SK-N-MC (cell line): ENCODE measurements at regions not wholly inside any gene's neighbourhood (a gene's known extent, or its start where the extent isn't known, plus 50 kb on each side); places are given as distances from the start of the nearest gene placed in this dataset.

Experiments
- EZH2 ChIP-seq: fragments of 200-600 bp; sonication (generic); IDR thresholded peaks from one replicate; pipeline ENCODE4 v1.6.1; 2017; ENCODE audit warnings: antibody characterized with exemption
- FOXP2 ChIP-seq: optimal IDR thresholded peaks from 2 replicates; pipeline ENCODE3; 2011; ENCODE audit warnings: mild to moderate bottlenecking, moderate library complexity; ENCODE audit not compliant: insufficient read depth; ENCODE audit errors: extremely low read length, control extremely low read depth
- POLR2AphosphoS5 ChIP-seq: IDR thresholded peaks from 2 replicates; pipeline ENCODE4 v1.6.1; 2012; ENCODE audit warnings: mild to moderate bottlenecking, low read depth, low read length, borderline replicate concordance

DNA sequence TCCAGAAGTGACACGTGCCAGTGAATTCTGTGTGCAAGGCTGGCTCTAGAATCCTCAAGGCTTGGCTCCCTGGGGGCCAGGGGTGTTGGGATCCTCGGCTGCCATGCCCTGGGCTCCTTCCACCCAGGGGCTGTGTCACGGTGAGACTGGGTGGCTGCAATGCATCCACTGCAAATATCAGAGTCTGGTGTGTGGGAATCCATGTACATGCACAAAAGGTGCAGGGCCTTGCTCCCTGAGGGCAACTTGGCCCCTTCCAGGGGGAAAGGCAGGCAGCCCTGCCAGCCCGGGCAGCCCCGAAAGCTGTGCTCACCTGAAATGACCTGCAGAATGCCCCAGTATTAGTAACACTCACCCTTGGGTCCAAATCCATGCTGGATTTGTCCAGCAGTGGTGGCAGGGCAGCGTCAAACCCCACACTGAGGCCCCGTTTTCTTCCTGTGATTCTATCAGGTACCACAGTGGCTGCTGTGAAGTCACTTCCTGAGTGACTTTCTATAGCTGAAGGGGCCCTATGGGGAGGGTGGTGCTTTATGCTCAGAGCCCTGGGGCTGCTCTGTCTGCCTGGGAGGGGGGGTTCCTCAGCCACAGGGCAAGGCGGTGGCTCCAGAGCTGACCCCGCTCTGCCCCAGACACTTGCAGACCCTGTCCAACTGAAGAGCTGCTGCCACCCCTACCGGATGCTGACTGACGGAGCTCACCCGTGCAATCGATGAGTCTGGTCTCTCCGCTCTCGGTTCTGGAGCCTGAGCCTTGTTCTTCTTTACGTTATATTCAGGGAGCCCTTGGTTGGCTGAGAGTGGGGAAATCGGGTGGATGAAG lies 317.7 kb downstream of the GLRX3 start:
- TF ChIP-seq POLR2AphosphoS5 (no peak), EZH2 (no peak), FOXP2 (no peak)
